CD4-positive, alpha-beta memory T cell (primary cell): ENCODE measurements at regions not wholly inside any gene's neighbourhood (a gene's known extent, or its start where the extent isn't known, plus 50 kb on each side); places are given as distances from the start of the nearest gene placed in this dataset.
"Not testable (repeated sequence)": the region's sequence is repeated elsewhere in the genome, so short reads cannot be mapped to it uniquely, and the experiment has no call there.

Experiments used
- CTCF ChIA-PET: fragments of 350-600 bp; sonication (Branson Sonifier 250); formaldehyde crosslinking; loops from one replicate; lab custom pipeline; 2021; ENCODE audit warnings: inconsistent platforms; ENCODE audit not compliant: partially characterized antibody; lab: Charles Lee
- POLR2A ChIA-PET: fragments of 350-600 bp; sonication (Branson Sonifier 250); formaldehyde crosslinking; loops from one replicate; lab custom pipeline; 2021; ENCODE audit not compliant: partially characterized antibody; lab: Charles Lee
- DNase-seq, 5 donors: peaks; one replicate each; pipeline versions ENCODE4 v3.0.0 to v3.0.0-alpha.2; 2020 to 2022; ENCODE audit warnings: mixed read lengths in 1 of 5
- H3K27ac ChIP-seq: one replicate; pipeline ENCODE4 v1.7.0; 2013; ENCODE audit warnings: low read depth, low read length
- H3K27me3 ChIP-seq: 2 replicates; pipeline ENCODE4 v1.7.0; 2013; ENCODE audit warnings: mild to moderate bottlenecking, low read length, moderate library complexity; ENCODE audit not compliant: insufficient read depth
- H3K36me3 ChIP-seq: 2 replicates; pipeline ENCODE4 v1.7.0; 2013; ENCODE audit warnings: mild to moderate bottlenecking, low read length, moderate library complexity; ENCODE audit not compliant: insufficient read depth
- H3K4me1 ChIP-seq: 2 replicates; pipeline ENCODE4 v1.7.0; 2013; ENCODE audit warnings: mild to moderate bottlenecking, low read length, moderate library complexity; ENCODE audit not compliant: insufficient read depth
- H3K4me3 ChIP-seq, 2 donors: one replicate each; pipeline ENCODE4 v1.7.0; 2013; ENCODE audit warnings: low read length in 2 of 2, mild to moderate bottlenecking in 1 of 2
- H3K9me3 ChIP-seq, 2 donors: one replicate each; pipeline ENCODE4 v1.7.0; 2013; ENCODE audit warnings: low read length in 2 of 2, control low read depth in 1 of 2; ENCODE audit not compliant: control insufficient read depth in 1 of 2
- H3K27ac Mint-ChIP-seq, 7 donors: one replicate each; pipeline ENCODE4 v1.8.0; 2020 to 2021; ENCODE audit warnings: mixed read lengths in 7 of 7, mild to moderate bottlenecking in 6 of 7, inconsistent platforms in 3 of 7, moderate library complexity in 3 of 7
- H3K27me3 Mint-ChIP-seq, 2 donors: one replicate each; pipeline ENCODE4 v1.8.0; 2020 to 2021; ENCODE audit warnings: mixed read lengths in 2 of 2
- H3K36me3 Mint-ChIP-seq, 2 donors: one replicate each; pipeline ENCODE4 v1.8.0; 2020 to 2021; ENCODE audit warnings: mixed read lengths in 2 of 2, inconsistent platforms in 1 of 2, mild to moderate bottlenecking in 1 of 2
- H3K4me1 Mint-ChIP-seq, 4 donors: one replicate each; pipeline ENCODE4 v1.8.0; 2020 to 2021; ENCODE audit warnings: mixed read lengths in 4 of 4, mild to moderate bottlenecking in 1 of 4
- H3K4me3 Mint-ChIP-seq, 8 donors: one replicate each; pipeline ENCODE4 v1.8.0; 2020 to 2021; ENCODE audit warnings: mixed read lengths in 8 of 8, mild to moderate bottlenecking in 7 of 8, moderate library complexity in 6 of 8, inconsistent platforms in 3 of 8
- H3K9me3 Mint-ChIP-seq, 8 donors: one replicate each; pipeline ENCODE4 v1.8.0; 2020 to 2021; ENCODE audit warnings: mixed read lengths in 8 of 8, mild to moderate bottlenecking in 5 of 8, inconsistent platforms in 3 of 8, moderate library complexity in 1 of 8
- intact Hi-C: fragments of 100-400 bp; cut with micrococcal nuclease; formaldehyde crosslinking; loops from one replicate; pipeline ENCODE4 v1.15.1; 2023

- Histone ChIP-seq H3K4me3 (no peak overlapping the region), H3K36me3 (no peaks in the 10 kb centered on the region), H3K4me1 (no peaks in the 10 kb centered on the region), H3K9me3 (no peaks in the 10 kb centered on the region), H3K27ac (no peak overlapping the region), H3K27me3 (no peaks in the 10 kb centered on the region)
- H3K9me3 Mint-ChIP-seq = peaks cover 0 to 4% (median 0%) of the 10 kb centered on the region in 8 donors
- H3K4me1 Mint-ChIP-seq = no peaks in the 10 kb centered on the region
- no peak overlapping the region for H3K27ac Mint-ChIP-seq
- intact Hi-C loops = no loop called here
- H3K27me3 Mint-ChIP-seq = peaks cover 0 to 1% of the 10 kb centered on the region in 2 donors
- H3K4me3 Mint-ChIP-seq = no peak overlapping the region
- POLR2A ChIA-PET = no interaction called here
- CTCF ChIA-PET = no interaction called here
- H3K36me3 Mint-ChIP-seq = no peaks in the 10 kb centered on the region
- no peak for DNase-seq
These were observed 205.8 kb downstream of the DEPDC1B start for GRCh38 chr5:60494144-60494543.

DNA sequence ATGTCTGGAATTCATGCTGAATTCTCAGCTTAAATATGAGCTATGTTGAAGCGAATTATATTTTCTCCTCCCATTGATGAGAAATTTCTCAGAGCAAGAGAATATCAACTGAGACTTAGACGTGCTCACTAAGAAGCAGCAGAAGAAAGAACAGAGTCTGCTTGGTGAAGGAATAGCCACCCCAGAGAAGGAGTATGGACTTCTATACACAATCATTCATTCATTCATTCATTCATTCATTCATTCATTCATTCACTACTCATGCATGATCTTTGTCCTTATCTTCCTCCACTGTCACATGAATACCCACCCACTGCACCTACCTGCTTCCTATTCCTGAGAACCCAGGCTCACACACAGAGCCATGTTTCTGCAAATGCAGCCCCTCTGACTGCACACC lies 206.6 kb downstream of the DEPDC1B start:
- Mint-ChIP-seq H3K27ac (no peak overlapping the region), H3K4me1 (no peaks in the 10 kb centered on the region), H3K4me3 (no peak overlapping the region), H3K27me3 (peaks cover 0 to 1% of the 10 kb centered on the region in 2 donors), H3K9me3 (peaks cover 0 to 3% (median 0%) of the 10 kb centered on the region in 8 donors), H3K36me3 (no peaks in the 10 kb centered on the region)
- Histone ChIP-seq H3K4me3 (no peak overlapping the region), H3K9me3 (no peaks in the 10 kb centered on the region), H3K4me1 (no peaks in the 10 kb centered on the region), H3K36me3 (no peaks in the 10 kb centered on the region), H3K27me3 (no peaks in the 10 kb centered on the region), H3K27ac (no peak overlapping the region)
- POLR2A ChIA-PET = no interaction called here
- DNase-seq = no peak
- intact Hi-C loops = no loop called here
- CTCF ChIA-PET = no interaction called here

DNA sequence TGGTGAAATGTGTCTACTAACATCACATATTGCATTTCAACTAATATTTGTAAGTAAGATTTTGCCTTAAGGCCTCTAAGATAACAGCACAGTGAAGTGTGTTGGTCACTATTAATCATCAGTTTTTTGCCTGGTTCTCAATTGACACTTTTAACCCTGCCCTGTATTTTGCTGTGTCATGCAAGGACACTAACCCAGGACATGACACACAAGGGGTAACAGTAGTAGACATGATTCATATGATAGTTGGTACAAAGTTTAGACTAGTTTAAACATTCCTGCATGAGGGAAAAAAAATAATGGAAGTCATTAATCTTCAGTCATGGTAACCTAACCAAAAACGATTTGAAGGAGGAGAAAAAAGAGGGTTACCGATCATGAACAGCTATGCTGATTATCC lies 207.0 kb downstream of the DEPDC1B start:
- H3K9me3 Mint-ChIP-seq = peaks cover 0 to 3% (median 0%) of the 10 kb centered on the region in 8 donors
- H3K4me1 Mint-ChIP-seq = no peaks in the 10 kb centered on the region
- peaks cover 0 to 1% of the 10 kb centered on the region in 2 donors for H3K27me3 Mint-ChIP-seq
- no peak overlapping the region for H3K4me3 Mint-ChIP-seq
- H3K36me3 ChIP-seq = no peaks in the 10 kb centered on the region
- H3K27ac ChIP-seq = no peak overlapping the region
- no peaks in the 10 kb centered on the region for H3K4me1 ChIP-seq
- H3K4me3 ChIP-seq = no peak overlapping the region
- CTCF ChIA-PET = no interaction called here
- no peaks in the 10 kb centered on the region for H3K27me3 ChIP-seq
- intact Hi-C loops = no loop called here
- POLR2A ChIA-PET = no interaction called here
- no peak overlapping the region for H3K27ac Mint-ChIP-seq
- no peaks in the 10 kb centered on the region for H3K9me3 ChIP-seq
- no peak for DNase-seq
- H3K36me3 Mint-ChIP-seq = no peaks in the 10 kb centered on the region

DNA sequence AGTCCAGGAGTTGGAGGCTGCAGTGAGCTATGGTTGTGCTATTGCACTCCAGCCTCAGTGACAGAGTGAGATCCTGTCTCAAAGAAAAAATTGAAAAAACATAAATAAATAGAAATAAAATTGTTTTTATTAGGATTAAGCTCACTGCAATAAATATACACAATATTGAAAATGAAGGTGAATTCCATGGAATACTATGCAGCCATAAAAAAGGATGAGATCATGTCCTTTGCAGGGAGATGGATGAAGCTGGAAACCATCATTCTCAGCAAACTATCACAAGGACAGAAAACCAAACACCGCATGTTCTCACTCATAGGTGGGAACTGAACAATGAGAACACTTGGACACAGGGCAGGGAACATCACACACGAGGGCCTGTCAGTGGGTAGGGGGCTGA lies 207.6 kb downstream of the DEPDC1B start:
- CTCF ChIA-PET, H3K4me1 Mint-ChIP-seq: not testable (repeated sequence)

DNA sequence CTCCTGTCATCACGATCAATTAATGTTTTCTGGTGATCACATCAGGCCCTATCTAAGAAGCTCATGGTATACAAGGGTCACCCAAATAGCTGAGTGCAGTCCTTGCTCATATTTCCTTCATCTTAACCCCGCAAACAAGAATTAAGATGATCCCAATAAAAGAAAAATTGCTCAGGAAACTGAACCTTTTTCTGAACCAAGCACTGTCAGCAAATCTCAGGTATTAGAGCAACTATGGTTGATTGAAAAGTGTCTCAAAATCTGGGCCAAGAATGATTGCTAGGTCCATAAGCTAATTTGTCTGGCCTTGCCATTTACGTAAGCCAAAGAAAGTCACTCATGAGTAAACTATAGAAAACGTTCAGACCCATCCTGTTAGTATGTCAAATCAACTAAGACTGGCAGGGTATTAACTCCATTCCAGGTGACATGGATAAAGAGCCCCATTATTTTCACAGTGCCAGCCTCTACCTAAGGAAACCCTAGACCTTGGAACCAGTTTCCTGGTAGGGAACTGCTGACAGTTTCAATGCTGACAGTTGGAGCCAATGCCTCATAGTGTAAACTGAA lies 209.3 kb downstream of the DEPDC1B start:
- Mint-ChIP-seq H3K36me3 (no peaks in the 10 kb centered on the region), H3K27ac (no peak overlapping the region), H3K4me1 (no peaks in the 10 kb centered on the region), H3K4me3 (no peak overlapping the region), H3K9me3 (peaks cover 0 to 3% (median 0%) of the 10 kb centered on the region in 8 donors), H3K27me3 (no peaks in the 10 kb centered on the region)
- no peaks in the 10 kb centered on the region for H3K36me3 ChIP-seq
- POLR2A ChIA-PET = no interaction called here
- no peaks in the 10 kb centered on the region for H3K27me3 ChIP-seq
- H3K4me1 ChIP-seq = no peaks in the 10 kb centered on the region
- H3K27ac ChIP-seq = no peak overlapping the region
- no peaks in the 10 kb centered on the region for H3K9me3 ChIP-seq
- CTCF ChIA-PET = no interaction called here
- intact Hi-C loops = no loop called here
- H3K4me3 ChIP-seq = no peak overlapping the region
- DNase-seq = no peak

More for the DNA sequence above, 207.6 kb downstream of the DEPDC1B start:
- H3K9me3 ChIP-seq, DNase-seq, H3K27me3 Mint-ChIP-seq, H3K4me1 ChIP-seq, H3K4me3 ChIP-seq, intact Hi-C loops, H3K27ac ChIP-seq, H3K4me3 Mint-ChIP-seq, H3K36me3 ChIP-seq, POLR2A ChIA-PET, H3K27me3 ChIP-seq, H3K36me3 Mint-ChIP-seq, H3K9me3 Mint-ChIP-seq, H3K27ac Mint-ChIP-seq: not testable (repeated sequence)

GRCh38 chr5:60489856-60490255 lies 210.1 kb downstream of the DEPDC1B start:
- no peaks in the 10 kb centered on the region for H3K4me1 ChIP-seq
- Mint-ChIP-seq H3K27me3 (no peaks in the 10 kb centered on the region), H3K4me3 (no peak overlapping the region), H3K9me3 (peaks cover 0 to 3% (median 0%) of the 10 kb centered on the region in 8 donors), H3K27ac (no peak overlapping the region), H3K36me3 (no peaks in the 10 kb centered on the region), H3K4me1 (no peaks in the 10 kb centered on the region)
- DNase-seq = no peak
- no peak overlapping the region for H3K4me3 ChIP-seq
- H3K36me3 ChIP-seq = no peaks in the 10 kb centered on the region
- ChIA-PET POLR2A (no interaction called here), CTCF (no interaction called here)
- intact Hi-C loops = no loop called here
- no peaks in the 10 kb centered on the region for H3K9me3 ChIP-seq
- H3K27ac ChIP-seq = no peak overlapping the region
- H3K27me3 ChIP-seq = no peaks in the 10 kb centered on the region

DNA sequence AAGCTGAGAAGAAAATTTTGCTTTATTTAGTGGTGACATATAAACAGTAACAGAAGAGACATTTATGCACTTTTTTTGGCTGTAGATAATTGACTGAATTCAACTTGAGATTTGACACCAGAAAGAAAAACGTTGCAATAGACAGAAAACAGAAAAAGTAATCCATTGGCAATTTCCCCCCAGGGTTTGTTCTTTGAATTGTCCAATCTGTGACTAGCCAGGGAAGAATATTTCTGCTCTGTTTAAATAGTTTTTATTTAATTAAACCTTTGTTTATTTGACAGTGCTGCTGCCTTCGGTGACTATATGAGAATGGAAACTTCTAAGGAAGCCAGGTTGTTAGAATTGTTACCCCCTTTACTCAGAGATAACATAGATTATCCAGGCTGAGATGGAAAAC lies 210.6 kb downstream of the DEPDC1B start:
- Histone ChIP-seq H3K4me3 (no peak overlapping the region), H3K36me3 (no peaks in the 10 kb centered on the region), H3K9me3 (no peaks in the 10 kb centered on the region), H3K27ac (no peak overlapping the region), H3K4me1 (no peaks in the 10 kb centered on the region), H3K27me3 (no peaks in the 10 kb centered on the region)
- intact Hi-C loops = no loop called here
- no peaks in the 10 kb centered on the region for H3K4me1 Mint-ChIP-seq
- no peaks in the 10 kb centered on the region for H3K36me3 Mint-ChIP-seq
- H3K27ac Mint-ChIP-seq = no peak overlapping the region
- ChIA-PET POLR2A (no interaction called here), CTCF (no interaction called here)
- no peak overlapping the region for H3K4me3 Mint-ChIP-seq
- no peak for DNase-seq
- H3K9me3 Mint-ChIP-seq = peaks cover 0 to 3% (median 0%) of the 10 kb centered on the region in 8 donors
- H3K27me3 Mint-ChIP-seq = no peaks in the 10 kb centered on the region
